GM12878 (cell line): ENCODE measurements at regions not wholly inside any gene's neighbourhood (a gene's known extent, or its start where the extent isn't known, plus 50 kb on each side); places are given as distances from the start of the nearest gene placed in this dataset.

Source experiments
- ATAC-seq: fragments of 200-7000 bp; cut with Tn5 transposase; 3 replicates; pipeline ENCODE4 v1.9.1; 2020; ENCODE audit warnings: mild to moderate bottlenecking, moderate library complexity
- BruUV-seq: library from RNA; stranded (reverse); fragments of 400-500 nt; replicated peaks from 2 replicates; lab custom pipeline; 2021; lab: Mats Ljungman, UMichigan
- CTCF ChIA-PET: fragments of 300-600 bp; sonication (Branson Sonifier 250); formaldehyde crosslinking; extraction: SDS; loops from one replicate; lab custom pipeline; 2021; ENCODE audit warnings: inconsistent platforms; lab: Yijun Ruan, JAX
- POLR2A ChIA-PET: fragments of 350-600 bp; formaldehyde crosslinking; extraction: SDS; loops from one replicate; lab custom pipeline; 2021; ENCODE audit warnings: inconsistent platforms; lab: Charles Lee
- RAD21 ChIA-PET: fragments of 300-600 bp; sonication (Branson Sonifier 250); formaldehyde crosslinking; loops from one replicate; lab custom pipeline; 2023; ENCODE audit warnings: antibody characterized with exemption; ENCODE audit not compliant: unreplicated experiment; lab: Charles Lee
- SMC1A ChIA-PET: fragments of 300-600 bp; sonication (Branson Sonifier 250); formaldehyde crosslinking; loops from one replicate; lab custom pipeline; 2023; ENCODE audit not compliant: unreplicated experiment, uncharacterized antibody; lab: Charles Lee
- DNase-seq: peaks from one replicate; pipeline ENCODE4 v3.0.0-alpha.2; 2011; ENCODE audit warnings: low read depth, low spot score
- FAIRE-seq: peaks from 3 replicates; lab custom pipeline; 2011; peaks lifted over from hg19 to GRCh38; lab: Jason Lieb, UNC
- H2AFZ ChIP-seq: 2 replicates; pipeline ENCODE4 v1.6.0; 2011; ENCODE audit warnings: low read depth, low read length, control low read depth; ENCODE audit not compliant: control insufficient read depth
- H3K27ac ChIP-seq: 2 replicates; pipeline ENCODE4 v1.5.1; 2011; ENCODE audit warnings: control low read depth; ENCODE audit not compliant: control insufficient read depth, insufficient read depth
- H3K27me3 ChIP-seq, 2 experiments: replicated peaks in 1 of 2; 2 replicates each; pipeline versions ENCODE4 v1.6.0 to v1.6.1; 2011; ENCODE audit warnings: low read length in 1 of 2; ENCODE audit not compliant: control insufficient read depth in 2 of 2, insufficient read depth in 2 of 2
- H3K36me3 ChIP-seq, 2 experiments: 2 replicates each; pipeline ENCODE4 v1.5.1; 2011; ENCODE audit warnings: low read length in 1 of 2; ENCODE audit not compliant: control insufficient read depth in 2 of 2, insufficient read depth in 2 of 2
- H3K4me1 ChIP-seq: 2 replicates; pipeline ENCODE4 v1.6.1; 2011; ENCODE audit warnings: mild to moderate bottlenecking, low read length, moderate library complexity, mixed read lengths; ENCODE audit not compliant: control insufficient read depth, insufficient read depth
- H3K4me2 ChIP-seq: 2 replicates; pipeline ENCODE4 v1.6.0; 2011; ENCODE audit warnings: control low read depth; ENCODE audit not compliant: control insufficient read depth, insufficient read depth
- H3K4me3 ChIP-seq: fragments of 200-600 bp; sonication (generic); 2 replicates; pipeline ENCODE4 v1.5.1; 2016
- H3K79me2 ChIP-seq: 2 replicates; pipeline ENCODE4 v1.6.0; 2011; ENCODE audit warnings: low read length; ENCODE audit not compliant: control insufficient read depth, insufficient read depth
- H3K9ac ChIP-seq: 2 replicates; pipeline ENCODE4 v1.8.0; 2011; ENCODE audit warnings: low read length, control low read depth, mixed read lengths; ENCODE audit not compliant: control insufficient read depth, insufficient read depth
- H3K9me3 ChIP-seq: replicated peaks from 3 replicates; pipeline ENCODE4 v1.5.1; 2011; ENCODE audit warnings: mild to moderate bottlenecking, low read length; ENCODE audit not compliant: control insufficient read depth, insufficient read depth
- H4K20me1 ChIP-seq: 2 replicates; pipeline ENCODE4 v1.6.0; 2011; ENCODE audit not compliant: control insufficient read depth, insufficient read depth
- MXI1 ChIP-seq: fragments of 150-350 bp; IDR thresholded peaks from 2 replicates; pipeline ENCODE4 v1.6.1; 2011; ENCODE audit warnings: low read depth, mild to moderate bottlenecking, inconsistent platforms, low read length, improper control_type of control experiment
- MYB ChIP-seq: fragments of 150-350 bp; IDR thresholded peaks from 2 replicates; pipeline ENCODE4 v1.6.1; 2014; ENCODE audit warnings: mild to moderate bottlenecking, low read depth, low read length, borderline replicate concordance
- NBN ChIP-seq: fragments of 450-650 bp; IDR thresholded peaks from 2 replicates; pipeline ENCODE4 v1.6.1; 2016
- POU2F2 ChIP-seq: IDR thresholded peaks from 3 replicates; pipeline ENCODE4 v1.6.1; 2011; ENCODE audit warnings: low read depth, mild to moderate bottlenecking, low read length, borderline replicate concordance
- RB1 ChIP-seq: fragments of 450-650 bp; formaldehyde crosslinking; IDR thresholded peaks from 2 replicates; pipeline ENCODE4 v1.6.1; 2017; ENCODE audit warnings: mild to moderate bottlenecking, borderline replicate concordance
- STAT1 ChIP-seq: fragments of 450-650 bp; conservative IDR thresholded peaks from 2 replicates; pipeline ENCODE4 v1.6.1; 2014; ENCODE audit warnings: antibody characterized with exemption, mild to moderate bottlenecking
- ZSCAN29 ChIP-seq: fragments of 450-650 bp; IDR thresholded peaks from 2 replicates; pipeline ENCODE4 v1.6.1; 2017; ENCODE audit warnings: mild to moderate bottlenecking, moderate library complexity
- WGBS: methylation state at CpG from one replicate; pipeline ENCODE4 v1.1.6; 2016; ENCODE audit warnings: low lambda C conversion rate; ENCODE audit not compliant: insufficient replicate concordance, insufficient coverage; ENCODE audit errors: missing lambda C conversion rate; 5-methylcytosine and 5-hydroxymethylcytosine counted together
- in situ Hi-C: fragments of 300-500 bp; cut with MboI; formaldehyde crosslinking; loops from 9 replicates; pipeline ENCODE4 v1.14.3; 2018; ENCODE audit warnings: mixed read lengths
- intact Hi-C: fragments of 100-400 bp; cut with micrococcal nuclease; formaldehyde crosslinking; loops from one replicate; pipeline ENCODE4 v1.14.2; 2022; ENCODE audit not compliant: unreplicated experiment

DNA sequence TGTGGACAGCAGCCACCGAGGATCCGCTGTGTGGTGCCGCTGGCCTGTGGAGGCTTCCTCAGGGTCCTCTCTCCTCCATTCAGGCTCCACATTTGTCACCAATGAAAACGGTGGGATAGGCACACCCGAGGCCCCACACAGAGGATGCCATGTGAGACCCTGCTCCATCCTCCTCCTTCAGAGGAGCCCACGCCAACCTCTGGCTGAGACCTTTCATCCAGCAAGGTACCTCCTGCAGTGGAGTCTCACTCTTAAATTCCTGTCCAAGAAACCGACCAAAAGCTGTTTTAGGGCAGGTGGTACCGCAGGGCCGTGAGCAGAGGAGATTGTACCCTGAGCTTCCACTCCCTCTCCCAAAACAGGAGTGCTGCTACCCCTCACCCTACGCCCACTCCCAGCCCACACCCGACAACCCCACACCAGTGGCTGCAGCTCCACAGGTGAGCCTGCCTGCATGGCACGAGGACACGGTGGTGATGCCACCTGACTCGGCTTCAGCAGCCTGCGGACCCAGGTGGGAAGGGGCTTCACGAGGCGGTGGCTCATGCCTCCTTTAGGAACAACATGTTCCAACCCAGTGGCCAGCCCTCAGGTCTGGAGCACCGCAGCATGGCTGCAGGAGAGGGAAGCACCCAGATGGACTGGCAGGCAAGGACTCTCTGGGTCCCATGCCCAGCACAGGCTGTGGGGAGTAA lies 237.6 kb upstream of the AFDN start:
- no peaks in the 10 kb centered on the region for H3K27me3 ChIP-seq
- no peak overlapping the region for H3K4me3 ChIP-seq
- RAD21 ChIA-PET: no interaction called here
- no peaks in the 10 kb centered on the region for H4K20me1 ChIP-seq
- SMC1A ChIA-PET: no interaction called here
- intact Hi-C loops: no loop called here
- CTCF ChIA-PET: no interaction called here
- 35% methylated on average over 18 of the region's 18 CpGs for WGBS
- FAIRE-seq (no peak), ATAC-seq (no peak), DNase-seq (no peak)
- H3K4me2 ChIP-seq: no peak overlapping the region
- H3K4me1 ChIP-seq: no peaks in the 10 kb centered on the region
- no peaks in the 10 kb centered on the region for H3K9me3 ChIP-seq
- TF ChIP-seq RB1 (no peak), MXI1 (no peak), POU2F2 (no peak), ZSCAN29 (no peak), MYB (no peak)
- BruUV-seq: no TSS peak
- H3K36me3 ChIP-seq: no peaks in the 10 kb centered on the region
- H2AFZ ChIP-seq: no peak overlapping the region
- H3K9ac ChIP-seq: no peak overlapping the region
- in situ Hi-C loops: no loop called here
- POLR2A ChIA-PET: no interaction called here
- no peaks in the 10 kb centered on the region for H3K79me2 ChIP-seq
- no peak overlapping the region for H3K27ac ChIP-seq

DNA sequence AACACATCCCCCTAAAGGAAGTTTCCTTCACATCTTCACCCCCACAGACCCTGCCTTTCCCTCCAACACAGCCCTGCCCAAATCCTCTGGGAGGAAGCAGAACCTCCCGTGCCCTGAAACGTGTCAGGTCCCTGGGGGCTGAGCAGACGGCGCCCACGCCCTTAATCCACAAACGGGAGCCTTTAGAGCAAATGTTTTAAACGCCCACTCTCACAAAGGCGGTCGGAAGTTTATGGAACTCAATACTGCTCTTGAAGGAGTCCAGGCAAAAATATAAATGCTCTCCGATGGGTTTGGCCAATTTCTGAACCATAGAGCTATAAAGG lies 237.1 kb upstream of the AFDN start:
- Histone ChIP-seq H3K9me3 (no peaks in the 10 kb centered on the region), H3K4me3 (no peak overlapping the region), H3K4me1 (no peaks in the 10 kb centered on the region), H3K27ac (no peak overlapping the region), H3K36me3 (no peaks in the 10 kb centered on the region), H3K27me3 (no peaks in the 10 kb centered on the region)
- WGBS: 30% methylated on average over 10 of the region's 10 CpGs
- no peak for ATAC-seq
- POLR2A ChIA-PET: no interaction called here
- in situ Hi-C loops: no loop called here
- no TSS peak for BruUV-seq
- SMC1A ChIA-PET: no interaction called here
- no peak for TF ChIP-seq NBN
- no peak for TF ChIP-seq STAT1
- TF ChIP-seq, all 136 proteins: peak for 0
- H3K9ac ChIP-seq: no peak overlapping the region
- no peak for DNase-seq
- CTCF ChIA-PET: no interaction called here
- no peaks in the 10 kb centered on the region for H3K79me2 ChIP-seq
- H4K20me1 ChIP-seq: no peaks in the 10 kb centered on the region
- RAD21 ChIA-PET: no interaction called here
- no peak overlapping the region for H3K4me2 ChIP-seq
- no peak overlapping the region for H2AFZ ChIP-seq
- FAIRE-seq: no peak
- intact Hi-C loops: no loop called here
